ENCODE measurements at regions not wholly inside any gene's neighbourhood (a gene's known extent, or its start where the extent isn't known, plus 50 kb on each side); places are given as distances from the start of the nearest gene placed in this dataset.
A peak's percentile ranks its signal among the peaks of the same experiment; 100 is the strongest.

DNA sequence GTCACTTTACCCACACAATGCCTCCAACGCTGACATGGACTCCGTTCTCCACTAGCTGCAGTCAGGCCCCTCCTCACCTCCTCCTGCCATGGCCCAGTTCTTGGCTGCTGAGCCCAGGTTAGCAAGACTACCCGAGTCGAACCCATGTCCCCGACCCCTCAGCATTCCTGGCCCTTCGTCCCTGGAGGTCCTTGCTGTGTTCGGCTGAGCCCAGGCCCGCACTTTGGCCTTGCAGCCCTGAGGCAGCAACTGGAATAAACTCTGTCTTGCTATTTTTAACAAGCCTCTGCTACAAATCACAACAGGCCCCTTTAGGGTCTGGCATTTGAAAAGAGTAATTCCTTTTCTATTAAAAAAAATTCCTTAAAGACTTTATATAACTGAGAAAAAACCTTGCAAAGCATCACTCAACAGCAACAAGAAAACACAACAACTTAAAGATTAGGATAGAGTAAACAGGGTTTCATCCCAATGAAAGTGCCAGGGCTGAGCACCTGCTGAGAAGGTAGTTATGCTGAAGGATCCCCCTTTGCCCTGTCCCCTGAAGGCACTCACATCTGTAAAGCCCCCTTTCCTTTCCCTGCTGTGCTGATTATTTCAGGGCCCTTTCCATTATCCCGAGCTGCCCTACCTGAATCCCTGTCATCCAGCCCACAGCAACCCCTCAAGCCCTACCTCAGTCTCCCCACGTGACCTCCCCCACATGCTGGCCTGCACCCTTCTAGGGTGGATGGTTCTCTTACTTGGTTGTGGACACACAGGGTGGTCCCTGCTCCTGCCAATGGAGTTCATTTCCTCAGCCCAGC, 120.0 kb upstream of the SNTG2 start:
- WGBS (ENCODE audit: extremely low coverage, insufficient read length, low lambda C conversion rate): no CpG with 5 or more reads among the region's 10 CpGs
- H3K4me2 ChIP-seq (ENCODE audit: insufficient read depth, insufficient read length, low read length): no peak overlapping the region
- H2BK20ac ChIP-seq (ENCODE audit: low read depth, low read length, poor library complexity, severe bottlenecking): no peak overlapping the region
- no peak overlapping the region for H2BK5ac ChIP-seq (ENCODE audit: insufficient read length, low read length)
- no peaks in the 10 kb centered on the region for H3K4me1 ChIP-seq (ENCODE audit: insufficient read depth, low read length)
- TF ChIP-seq, protein P1, sequence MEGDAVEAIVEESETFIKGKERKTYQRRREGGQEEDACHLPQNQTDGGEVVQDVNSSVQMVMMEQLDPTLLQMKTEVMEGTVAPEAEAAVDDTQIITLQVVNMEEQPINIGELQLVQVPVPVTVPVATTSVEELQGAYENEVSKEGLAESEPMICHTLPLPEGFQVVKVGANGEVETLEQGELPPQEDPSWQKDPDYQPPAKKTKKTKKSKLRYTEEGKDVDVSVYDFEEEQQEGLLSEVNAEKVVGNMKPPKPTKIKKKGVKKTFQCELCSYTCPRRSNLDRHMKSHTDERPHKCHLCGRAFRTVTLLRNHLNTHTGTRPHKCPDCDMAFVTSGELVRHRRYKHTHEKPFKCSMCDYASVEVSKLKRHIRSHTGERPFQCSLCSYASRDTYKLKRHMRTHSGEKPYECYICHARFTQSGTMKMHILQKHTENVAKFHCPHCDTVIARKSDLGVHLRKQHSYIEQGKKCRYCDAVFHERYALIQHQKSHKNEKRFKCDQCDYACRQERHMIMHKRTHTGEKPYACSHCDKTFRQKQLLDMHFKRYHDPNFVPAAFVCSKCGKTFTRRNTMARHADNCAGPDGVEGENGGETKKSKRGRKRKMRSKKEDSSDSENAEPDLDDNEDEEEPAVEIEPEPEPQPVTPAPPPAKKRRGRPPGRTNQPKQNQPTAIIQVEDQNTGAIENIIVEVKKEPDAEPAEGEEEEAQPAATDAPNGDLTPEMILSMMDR (conservative IDR thresholded peaks at IDR 0.05): no peak
- H4K5ac ChIP-seq (ENCODE audit: insufficient read length, low read depth, low read length): no peak overlapping the region
- H2BK12ac ChIP-seq (ENCODE audit: insufficient read length, low read depth, low read length): no peak overlapping the region
- no peak overlapping the region for H3K27ac ChIP-seq (ENCODE audit: insufficient read length, low read depth, low read length)
- H4K20me1 ChIP-seq (ENCODE audit: control insufficient read depth, insufficient read depth, insufficient read length): no peaks in the 10 kb centered on the region
- Mint-ChIP-seq H3K27ac (peak overlapping the region in 1 of 3 experiments; percentile 11; a peak in 1 of 7 replicates), H3K9me3 (no peaks in the 10 kb centered on the region), H3K4me1 (peaks cover 24 to 25% of the 10 kb centered on the region in 2 experiments), H3K27me3 (ENCODE audit: low read depth) (peaks cover 43% of the 10 kb centered on the region), H3K4me3 (peak overlapping the region in 1 of 2 experiments; percentile 8; a peak in 2 of 5 replicates), H3K36me3 (ENCODE audit: insufficient read depth in 1 of 3, low read depth in 3 of 3) (no peaks in the 10 kb centered on the region; a peak in 1 of 7 replicates)
- H3K27me3 ChIP-seq (ENCODE audit: insufficient read depth, low read length): no peaks in the 10 kb centered on the region; the same call in 1 of the 2 replicates
- peak; percentile 26 for DNase-seq
- no peaks in the 10 kb centered on the region for H3K79me1 ChIP-seq (ENCODE audit: insufficient read depth, low read depth, low read length, poor library complexity, severe bottlenecking)
- no peak overlapping the region for H3K9ac ChIP-seq (ENCODE audit: extremely low read depth, insufficient read length, low read length)
- no peak overlapping the region for H3K4ac ChIP-seq (ENCODE audit: low read depth, low read length)
- no peak overlapping the region for H2AFZ ChIP-seq (ENCODE audit: low read length)
- H2BK120ac ChIP-seq (ENCODE audit: low read depth, low read length, poor library complexity, severe bottlenecking): no peak overlapping the region
- H4K91ac ChIP-seq (ENCODE audit: insufficient read length, low read depth, low read length): no peak overlapping the region
- H2BK15ac ChIP-seq (ENCODE audit: low read depth, low read length): no peak overlapping the region
- H3T11ph ChIP-seq (ENCODE audit: low read length): no peak overlapping the region
- no peaks in the 10 kb centered on the region for H3K23me2 ChIP-seq (ENCODE audit: insufficient read length, low read depth, low read length, poor library complexity, severe bottlenecking)
- no peak overlapping the region for H2AK5ac ChIP-seq (ENCODE audit: insufficient read length, low read length)
- H3K14ac ChIP-seq (ENCODE audit: insufficient read depth, low read length): no peak overlapping the region
- no peak overlapping the region for H3K18ac ChIP-seq (ENCODE audit: insufficient read length, low read depth, low read length)
- no peak overlapping the region for H3K56ac ChIP-seq (ENCODE audit: insufficient read length, low read depth, low read length)
- H4K8ac ChIP-seq (replicated peaks; ENCODE audit: insufficient read length, low read depth, low read length): no peak overlapping the region
- no peak overlapping the region for H3K23ac ChIP-seq (ENCODE audit: insufficient read length, low read depth, low read length)
- H3K9me3 ChIP-seq (ENCODE audit: control insufficient read depth, low read depth, low read length): no peaks in the 10 kb centered on the region
- no peaks in the 10 kb centered on the region for H3K79me2 ChIP-seq (ENCODE audit: insufficient read depth, low read length)

All from H9 (cell line).